ENCODE measurements at regions not wholly inside any gene's neighbourhood (a gene's known extent, or its start where the extent isn't known, plus 50 kb on each side); places are given as distances from the start of the nearest gene placed in this dataset.

GRCh38 chr13:86825410-86825809 is 845.8 kb upstream of the SLITRK5 start:
- TF ChIP-seq CTCF (IDR thresholded peaks at IDR 0.05) (no peak), POLR2A (IDR thresholded peaks at IDR 0.05) (no peak), EP300 (IDR thresholded peaks at IDR 0.05) (no peak)
